ENCODE measurements at regions not wholly inside any gene's neighbourhood (a gene's known extent, or its start where the extent isn't known, plus 50 kb on each side); places are given as distances from the start of the nearest gene placed in this dataset.

DNA sequence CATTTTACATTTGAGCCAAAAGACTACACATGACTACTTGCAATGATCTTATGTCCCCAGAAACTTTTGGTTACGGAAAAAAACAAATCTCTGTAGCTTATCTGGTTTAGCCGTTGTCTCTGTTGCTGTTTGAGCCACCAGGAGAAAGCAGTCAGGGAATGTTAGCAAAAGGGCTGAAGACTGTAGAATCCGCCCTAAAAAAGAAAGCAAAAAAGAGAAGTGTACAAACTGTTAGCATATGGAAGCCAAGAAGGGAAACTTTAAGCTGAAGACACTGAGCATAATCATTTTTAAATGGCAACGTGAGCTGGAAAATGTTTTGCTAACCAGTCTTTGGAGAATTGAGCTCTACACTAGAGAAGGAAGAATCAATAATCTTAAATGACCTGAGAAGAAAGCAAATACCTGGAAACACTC lies 69.9 kb upstream of the MYLIP start:
- no peaks in the 10 kb centered on the region for H3K27me3 ChIP-seq (replicated peaks; ENCODE audit: control insufficient read depth, insufficient read depth, low read length)
- H3K36me3 ChIP-seq (ENCODE audit: control insufficient read depth, insufficient read depth, low read length): no peaks in the 10 kb centered on the region
- ChIA-PET POLR2A (no interaction called here), CTCF (no interaction called here)
- Mint-ChIP-seq H3K4me1 (ENCODE audit: low read depth, unreplicated experiment) (no peaks in the 10 kb centered on the region), H3K9me3 (ENCODE audit: unreplicated experiment) (no peaks in the 10 kb centered on the region), H3K36me3 (ENCODE audit: insufficient read depth, unreplicated experiment) (no peaks in the 10 kb centered on the region), H3K27me3 (ENCODE audit: insufficient read depth, unreplicated experiment) (no peaks in the 10 kb centered on the region), H3K27ac (ENCODE audit: unreplicated experiment) (no peak overlapping the region), H3K4me3 (ENCODE audit: unreplicated experiment) (no peak overlapping the region)
- no TSS peak for BruUV-seq (replicated peaks)
- no peaks in the 10 kb centered on the region for H3K4me1 ChIP-seq
- H3K9me3 ChIP-seq: no peaks in the 10 kb centered on the region
- intact Hi-C loops (cut with micrococcal nuclease; ENCODE audit: unreplicated experiment): no loop called here
- H3K4me3 ChIP-seq (ENCODE audit: low read depth, low read length): no peak overlapping the region
- no peak for DNase-seq
- no peak for TF ChIP-seq CTCF (IDR thresholded peaks at IDR 0.05; ENCODE audit: insufficient read depth in 1 of 2, low read depth in 1 of 2, low read length in 1 of 2, severe bottlenecking in 1 of 2, unreplicated experiment in 1 of 2)

GRCh38 chr6:16058201-16058928 lies 70.5 kb upstream of the MYLIP start:
- no peaks in the 10 kb centered on the region for H3K36me3 Mint-ChIP-seq (ENCODE audit: insufficient read depth, unreplicated experiment)
- POLR2A ChIA-PET: no interaction called here
- no peaks in the 10 kb centered on the region for H3K9me3 Mint-ChIP-seq (ENCODE audit: unreplicated experiment)
- no peak overlapping the region for H3K4me3 ChIP-seq (ENCODE audit: low read depth, low read length)
- no peaks in the 10 kb centered on the region for H3K27me3 ChIP-seq (replicated peaks; ENCODE audit: control insufficient read depth, insufficient read depth, low read length)
- no peaks in the 10 kb centered on the region for H3K9me3 ChIP-seq
- no peak for DNase-seq
- CTCF ChIA-PET: no interaction called here
- no peaks in the 10 kb centered on the region for H3K4me1 Mint-ChIP-seq (ENCODE audit: low read depth, unreplicated experiment)
- no peak overlapping the region for H3K27ac Mint-ChIP-seq (ENCODE audit: unreplicated experiment)
- no peaks in the 10 kb centered on the region for H3K36me3 ChIP-seq (ENCODE audit: control insufficient read depth, insufficient read depth, low read length)
- H3K4me3 Mint-ChIP-seq (ENCODE audit: unreplicated experiment): no peak overlapping the region
- intact Hi-C loops (cut with micrococcal nuclease; ENCODE audit: unreplicated experiment): no loop called here
- H3K27me3 Mint-ChIP-seq (ENCODE audit: insufficient read depth, unreplicated experiment): no peaks in the 10 kb centered on the region
- TF ChIP-seq CTCF (IDR thresholded peaks at IDR 0.05; ENCODE audit: insufficient read depth in 1 of 2, low read depth in 1 of 2, low read length in 1 of 2, severe bottlenecking in 1 of 2, unreplicated experiment in 1 of 2): no peak
- no peaks in the 10 kb centered on the region for H3K4me1 ChIP-seq
- BruUV-seq (replicated peaks): no TSS peak

DNA sequence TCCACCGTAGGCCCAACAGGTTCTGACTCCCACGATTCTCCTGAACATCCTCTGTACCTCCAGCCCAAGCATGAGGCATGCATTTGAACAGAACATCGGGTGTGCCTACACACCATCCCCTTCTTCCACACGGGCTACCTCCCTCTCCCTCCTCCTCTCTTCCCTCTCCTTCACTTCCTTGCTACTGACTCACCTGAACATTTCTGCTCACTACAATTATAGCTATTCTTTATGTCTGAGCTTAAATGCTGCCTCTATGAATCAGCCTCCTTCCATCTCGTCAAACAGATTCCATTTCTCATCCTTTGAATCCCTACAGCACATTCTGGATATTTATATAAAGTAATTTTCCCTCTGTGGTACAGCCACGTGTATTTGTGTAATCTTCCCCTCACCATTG lies 71.4 kb upstream of the MYLIP start:
- intact Hi-C loops (cut with micrococcal nuclease; ENCODE audit: unreplicated experiment): no loop called here
- no TSS peak for BruUV-seq (replicated peaks)
- Mint-ChIP-seq H3K27ac (ENCODE audit: unreplicated experiment) (no peak overlapping the region), H3K36me3 (ENCODE audit: insufficient read depth, unreplicated experiment) (no peaks in the 10 kb centered on the region), H3K27me3 (ENCODE audit: insufficient read depth, unreplicated experiment) (no peaks in the 10 kb centered on the region), H3K4me1 (ENCODE audit: low read depth, unreplicated experiment) (no peaks in the 10 kb centered on the region), H3K4me3 (ENCODE audit: unreplicated experiment) (no peak overlapping the region), H3K9me3 (ENCODE audit: unreplicated experiment) (no peaks in the 10 kb centered on the region)
- Histone ChIP-seq H3K4me1 (no peaks in the 10 kb centered on the region), H3K9me3 (no peaks in the 10 kb centered on the region), H3K27me3 (replicated peaks; ENCODE audit: control insufficient read depth, insufficient read depth, low read length) (no peaks in the 10 kb centered on the region), H3K4me3 (ENCODE audit: low read depth, low read length) (no peak overlapping the region), H3K36me3 (ENCODE audit: control insufficient read depth, insufficient read depth, low read length) (no peaks in the 10 kb centered on the region)
- POLR2A ChIA-PET: no interaction called here
- no peak for DNase-seq
- CTCF ChIA-PET: no interaction called here
- TF ChIP-seq CTCF (IDR thresholded peaks at IDR 0.05; ENCODE audit: insufficient read depth in 1 of 2, low read depth in 1 of 2, low read length in 1 of 2, severe bottlenecking in 1 of 2, unreplicated experiment in 1 of 2): no peak
